C4-2B (cell line): ENCODE measurements at regions not wholly inside any gene's neighbourhood (a gene's known extent, or its start where the extent isn't known, plus 50 kb on each side); places are given as distances from the start of the nearest gene placed in this dataset.

Experiments used
- CTCF ChIP-seq: fragments of 450-650 bp; conservative IDR thresholded peaks from 2 replicates; pipeline ENCODE4 v1.5.1; 2017; ENCODE audit warnings: mild to moderate bottlenecking
- ZFX ChIP-seq: fragments of 450-650 bp; IDR thresholded peaks from 2 replicates; pipeline ENCODE4 v1.6.1; 2017

GRCh38 chr18:78716581-78716980, 263.0 kb upstream of the SALL3 start:
- no peak for TF ChIP-seq CTCF
- TF ChIP-seq ZFX, result no peak
